GM19035 (cell line): ENCODE measurements at regions not wholly inside any gene's neighbourhood (a gene's known extent, or its start where the extent isn't known, plus 50 kb on each side); places are given as distances from the start of the nearest gene placed in this dataset.

Experiments used
- ATAC-seq: cut with Tn5 transposase; IDR thresholded peaks from one replicate; pipeline ENCODE4 v1.9.1; 2021; ENCODE audit not compliant: unreplicated experiment

DNA sequence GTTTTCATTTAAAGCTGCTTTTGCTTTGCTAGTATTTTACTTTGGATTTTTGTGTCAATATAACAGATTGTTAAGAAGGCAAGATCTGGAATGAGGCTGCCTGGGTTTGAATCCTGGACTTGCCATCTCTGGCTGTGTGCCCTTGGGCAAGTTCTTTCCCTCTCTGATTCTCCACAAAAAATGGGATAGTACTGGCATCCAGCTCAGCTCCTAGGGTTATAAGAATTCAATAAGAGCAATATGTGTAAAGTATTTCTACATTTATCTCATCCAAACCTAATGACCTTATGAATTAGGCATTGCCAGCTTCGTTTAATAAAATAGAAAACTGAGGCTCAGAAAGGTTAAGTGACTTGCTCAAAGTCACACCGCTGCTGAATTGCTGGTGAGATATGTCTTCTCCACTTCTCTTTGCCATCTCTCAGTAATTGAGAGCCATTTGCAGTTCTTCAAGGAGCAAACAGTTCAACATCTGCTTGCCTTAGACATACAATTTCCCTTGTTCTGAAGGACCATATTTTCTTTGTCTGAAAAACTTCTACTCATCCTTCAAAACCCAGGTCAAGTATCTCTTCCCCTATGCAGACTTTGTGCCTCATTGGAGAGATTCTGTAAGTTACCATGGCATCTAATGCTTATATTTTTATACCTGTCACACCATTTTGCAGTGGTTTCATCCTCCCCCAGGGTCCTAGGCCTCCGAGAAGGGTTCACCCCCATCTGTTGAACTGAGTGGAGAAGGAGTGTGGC is 80.8 kb upstream of the TLE3 start:
- no peak for ATAC-seq

DNA sequence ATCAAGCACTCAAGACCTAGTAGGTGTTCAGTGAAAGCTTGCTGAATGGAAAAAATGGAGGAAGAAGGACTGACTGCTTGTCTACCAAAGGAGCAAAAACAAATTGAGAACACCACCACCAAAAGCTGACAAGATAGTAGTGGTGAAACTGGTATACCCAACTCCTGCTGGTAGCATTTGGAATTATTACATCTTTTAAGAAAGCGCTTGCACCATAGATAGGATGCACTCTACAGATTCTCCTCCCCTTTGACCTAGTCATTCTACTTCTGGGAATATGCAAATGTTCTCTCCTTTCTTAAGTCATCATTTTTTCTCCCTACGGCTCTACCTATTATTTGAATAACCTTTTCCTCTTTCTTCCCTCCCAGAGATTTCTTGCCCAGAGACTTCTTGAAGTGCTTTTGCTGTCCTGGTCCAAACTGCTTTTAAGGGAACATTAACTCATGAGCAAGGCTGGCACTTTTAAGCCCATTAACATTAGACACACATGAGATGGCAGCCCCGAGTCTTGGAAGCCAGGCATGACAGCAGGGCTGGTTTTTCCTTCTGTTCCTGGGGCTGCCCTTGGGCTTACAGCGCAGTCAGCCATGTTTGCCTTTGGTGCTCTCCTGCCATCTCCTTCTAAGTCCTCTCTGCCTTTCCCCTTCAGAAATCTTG is 75.0 kb upstream of the TLE3 start:
- ATAC-seq: no peak

GRCh38 chr15:70172124-70172523 is 74.4 kb upstream of the TLE3 start:
- ATAC-seq: no peak

GRCh38 chr15:70171256-70171886 is 73.7 kb upstream of the TLE3 start:
- ATAC-seq: no peak

GRCh38 chr15:70170096-70170699 is 72.5 kb upstream of the TLE3 start:
- no peak for ATAC-seq

GRCh38 chr15:70169147-70169546 is 71.4 kb upstream of the TLE3 start:
- ATAC-seq: no peak

DNA sequence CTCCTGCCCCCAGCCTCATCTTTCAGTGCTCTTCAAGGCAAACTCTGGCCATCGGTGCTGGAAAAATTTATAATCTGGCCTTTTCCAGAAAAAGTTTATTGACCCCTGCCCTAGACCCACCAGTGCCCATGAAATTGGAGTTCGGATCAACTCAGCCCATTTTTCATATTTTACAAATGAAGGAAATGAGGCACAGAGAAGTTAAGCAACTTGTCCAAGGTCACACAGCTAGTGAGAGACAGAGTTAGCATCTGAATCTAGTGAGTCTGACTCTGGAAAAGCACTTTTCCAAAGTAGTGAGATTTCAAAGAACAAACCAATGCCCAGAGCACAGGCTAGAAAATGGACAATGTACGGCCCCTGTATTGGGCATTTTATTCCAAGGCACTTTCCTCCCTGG is 69.4 kb upstream of the TLE3 start:
- no peak for ATAC-seq

DNA sequence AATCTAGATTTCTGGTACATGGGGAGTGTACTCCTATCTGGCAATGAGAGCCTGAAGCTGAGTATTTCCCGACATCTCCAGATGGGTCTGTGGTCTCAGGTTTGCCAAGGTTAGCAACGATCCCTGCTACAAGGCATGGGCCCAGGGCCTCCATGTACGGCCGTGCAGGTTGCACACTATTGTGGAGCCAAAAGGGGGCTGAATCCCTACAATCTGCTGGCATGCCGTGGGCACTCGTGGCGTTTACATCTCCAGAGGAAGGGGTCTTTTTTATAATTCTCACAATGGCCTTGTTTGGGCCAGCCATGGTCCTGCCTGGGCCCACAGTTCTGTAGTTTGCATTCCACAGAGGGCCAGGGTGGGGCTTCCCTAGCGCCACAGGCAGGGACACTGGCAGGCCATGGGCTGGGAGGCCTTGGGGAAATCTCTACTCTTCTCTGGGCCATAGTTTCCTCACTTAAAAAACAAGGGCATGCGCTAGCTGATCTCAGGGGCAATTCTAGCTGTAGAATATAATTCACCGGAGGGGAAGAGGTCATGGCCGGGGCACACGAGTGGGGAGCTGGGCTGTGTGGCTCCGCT is 68.9 kb upstream of the TLE3 start:
- ATAC-seq: no peak

DNA sequence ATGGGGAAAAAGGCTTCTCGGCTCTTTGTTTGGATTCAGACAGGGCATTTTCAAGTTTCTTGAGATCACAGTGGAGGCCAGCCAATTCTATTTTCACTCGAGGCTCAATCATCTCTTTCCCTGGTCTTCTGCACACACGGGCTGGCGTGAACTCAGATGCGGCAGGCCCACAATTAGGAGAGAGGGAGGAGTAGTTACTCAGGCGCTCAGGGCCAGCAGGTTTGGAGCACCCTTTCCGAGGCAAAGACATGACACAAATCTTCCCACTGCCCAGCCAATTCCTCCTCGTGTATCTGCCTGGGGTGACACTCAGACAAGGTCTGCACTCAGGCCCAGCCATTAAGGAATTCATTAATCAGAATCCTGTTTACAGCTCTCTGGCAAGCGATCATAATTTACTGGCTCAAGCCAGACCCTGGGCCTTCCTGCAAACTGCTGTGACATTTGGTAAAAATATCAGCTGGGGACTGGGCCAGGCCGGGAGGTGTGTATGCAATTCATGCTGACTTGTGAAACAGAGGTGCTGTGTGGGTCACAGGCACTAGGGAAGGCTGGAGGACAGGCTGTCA is 68.1 kb upstream of the TLE3 start:
- ATAC-seq: no peak

DNA sequence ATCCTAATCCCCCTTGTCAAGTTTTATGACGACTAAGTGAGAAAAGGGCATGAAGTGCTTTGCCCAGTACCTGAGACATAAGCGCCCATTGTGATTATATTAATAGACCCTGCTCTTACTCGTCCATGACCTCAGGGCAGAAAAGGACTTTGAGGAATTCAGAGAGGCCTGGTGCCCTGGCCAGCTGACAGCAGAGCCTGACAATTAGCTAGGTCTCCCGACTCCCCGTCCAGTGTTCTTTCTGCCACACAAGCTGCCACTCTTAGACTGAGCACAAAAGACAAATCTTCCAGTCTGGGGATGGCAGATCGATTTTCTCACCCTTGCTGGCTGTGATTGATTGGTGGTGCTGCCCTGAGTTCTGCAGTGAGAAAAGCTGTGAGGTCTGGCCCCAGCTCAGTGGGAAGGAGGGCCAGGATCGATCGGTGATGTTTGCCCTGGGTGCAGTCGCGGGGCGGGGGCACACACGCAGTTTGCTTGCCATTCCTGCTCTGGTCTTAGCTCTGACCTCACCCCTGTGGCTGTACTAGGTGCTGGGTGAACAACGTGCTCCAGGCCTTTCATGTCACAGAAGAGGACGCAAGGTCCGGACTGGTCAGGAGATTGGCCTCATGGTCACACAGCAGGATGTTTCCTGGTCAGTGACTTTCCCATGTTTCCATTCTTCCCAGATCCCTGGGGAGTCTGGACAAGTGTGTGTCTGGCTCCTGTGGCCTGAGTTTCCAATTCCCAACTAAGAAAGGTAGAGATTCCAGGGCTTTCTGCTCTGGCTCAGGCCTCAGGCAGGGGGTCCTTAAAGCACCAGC is 67.4 kb upstream of the TLE3 start:
- ATAC-seq: no peak

DNA sequence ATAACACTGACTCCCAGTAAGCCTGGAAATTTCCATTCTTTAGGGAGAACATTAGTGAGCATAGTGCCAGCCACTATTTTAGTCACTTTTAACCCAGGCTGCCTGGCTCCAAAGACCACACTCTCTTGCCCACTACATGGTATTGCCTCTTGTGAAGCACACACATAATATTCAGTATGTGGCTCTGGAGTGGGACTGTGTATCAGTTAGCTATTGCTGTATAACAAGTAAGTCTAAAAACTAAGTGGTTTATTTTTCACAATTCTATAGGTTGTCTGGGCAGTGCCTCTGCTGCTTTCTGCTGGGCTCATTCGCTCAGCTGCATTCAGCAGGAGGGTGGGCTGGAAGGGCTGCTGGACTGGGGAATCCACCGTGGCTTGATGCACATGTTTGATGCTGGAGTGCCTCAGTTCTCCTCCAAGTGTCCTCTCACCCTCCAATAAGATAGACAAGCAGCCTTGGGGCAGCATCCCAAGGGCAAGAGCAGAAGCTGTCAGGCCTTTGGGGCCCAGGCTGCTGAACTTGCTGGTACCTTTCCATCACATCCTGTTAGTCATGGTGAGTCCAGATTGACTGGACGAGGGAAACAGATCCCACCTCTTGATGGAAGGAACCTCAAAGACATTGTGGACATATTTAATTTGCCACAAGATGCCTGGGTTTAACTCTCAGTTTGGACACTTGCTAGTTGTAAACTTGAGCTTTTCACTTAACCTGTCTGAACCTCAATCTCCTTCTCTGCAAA is 66.6 kb upstream of the TLE3 start:
- no peak for ATAC-seq

- no peak for ATAC-seq
Measured at GRCh38 chr15:70160803-70161565, 63.3 kb upstream of the TLE3 start.

GRCh38 chr15:70160267-70160666 is 62.5 kb upstream of the TLE3 start:
- ATAC-seq: no peak

- no peak for ATAC-seq
Measured at GRCh38 chr15:70159713-70160009, 61.9 kb upstream of the TLE3 start.

GRCh38 chr15:70159001-70159712 is 61.4 kb upstream of the TLE3 start:
- no peak for ATAC-seq

GRCh38 chr15:70158309-70159000 is 60.7 kb upstream of the TLE3 start:
- ATAC-seq: no peak

- no peak for ATAC-seq
Measured at GRCh38 chr15:70156671-70157271, 59.1 kb upstream of the TLE3 start.
